HG03520 (cell line): ENCODE measurements at regions not wholly inside any gene's neighbourhood (a gene's known extent, or its start where the extent isn't known, plus 50 kb on each side); places are given as distances from the start of the nearest gene placed in this dataset.
"Not testable (repeated sequence)": the region's sequence is repeated elsewhere in the genome, so short reads cannot be mapped to it uniquely, and the experiment has no call there.

Experiments
- ATAC-seq: cut with Tn5 transposase; IDR thresholded peaks from one replicate; pipeline ENCODE4 v1.9.1; 2021; ENCODE audit warnings: mild to moderate bottlenecking, moderate library complexity; ENCODE audit not compliant: unreplicated experiment

- no peak for ATAC-seq
These were observed 291.4 kb downstream of the C1D start for GRCh38 chr2:67771380-67771779.

DNA sequence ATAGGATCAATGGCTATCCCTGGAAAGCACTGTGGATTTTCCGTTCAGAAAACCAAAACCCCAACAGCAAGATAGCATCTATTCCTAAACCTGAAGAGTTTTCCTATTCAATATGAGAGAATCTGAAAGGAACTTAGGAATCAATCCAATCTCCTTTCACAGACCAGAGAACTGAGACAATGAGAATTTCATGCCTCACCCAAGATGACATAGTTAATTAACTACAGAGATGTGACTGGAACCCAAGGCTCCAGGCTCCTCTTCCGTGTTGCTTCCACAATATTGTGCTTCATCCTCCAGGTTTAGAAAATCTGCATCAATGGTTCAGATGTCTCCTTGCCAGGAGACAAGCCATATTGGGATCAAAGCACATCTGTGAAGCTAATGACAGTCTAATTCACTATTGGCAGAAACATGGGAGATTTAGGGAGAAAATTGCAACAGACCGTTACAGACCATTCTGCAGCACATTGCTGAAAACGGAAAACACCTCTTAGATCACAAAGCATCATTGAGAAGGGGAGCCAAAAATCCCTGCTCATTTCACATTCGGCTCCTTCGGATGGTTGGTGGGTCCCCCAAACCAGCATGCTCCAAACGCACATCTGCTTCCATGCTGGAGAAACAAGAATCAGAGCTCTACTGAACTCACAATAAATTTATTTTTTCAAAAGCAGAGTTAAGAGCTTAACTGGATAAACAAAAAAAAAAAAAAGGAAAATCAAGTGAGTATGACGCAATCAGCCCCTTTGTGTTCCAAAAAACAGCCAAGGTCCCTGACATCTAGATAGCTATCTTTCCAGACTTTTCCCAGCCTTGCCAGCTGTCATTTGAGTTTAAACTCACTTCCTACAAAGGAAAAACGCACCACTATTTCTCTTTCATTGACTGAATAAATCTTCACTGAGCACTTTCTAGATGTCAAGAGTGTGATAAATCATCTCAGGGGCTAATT lies 290.3 kb downstream of the C1D start:
- no peak for ATAC-seq

GRCh38 chr2:67773851-67774250 lies 289.0 kb downstream of the C1D start:
- no peak for ATAC-seq

GRCh38 chr2:67776276-67776675 lies 286.5 kb downstream of the C1D start:
- ATAC-seq: no peak

DNA sequence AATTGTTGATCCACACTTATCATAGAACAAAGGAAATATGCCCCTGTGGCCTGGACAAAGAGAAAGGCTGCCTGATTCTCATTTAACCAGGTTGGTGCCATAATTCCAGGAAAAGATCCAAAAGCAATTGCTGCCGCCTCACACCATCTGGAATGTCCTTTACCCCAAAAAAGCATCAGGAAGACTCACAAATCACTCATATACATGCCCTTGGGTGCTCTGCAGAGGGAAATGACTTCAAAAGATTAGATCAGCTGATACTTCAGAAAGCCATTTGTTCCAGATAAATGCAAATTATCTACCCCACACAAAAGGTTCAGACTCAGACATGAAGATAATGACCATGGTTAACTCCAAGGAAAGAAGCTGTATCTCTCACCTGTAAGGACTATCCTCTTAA lies 285.8 kb downstream of the C1D start:
- no peak for ATAC-seq

DNA sequence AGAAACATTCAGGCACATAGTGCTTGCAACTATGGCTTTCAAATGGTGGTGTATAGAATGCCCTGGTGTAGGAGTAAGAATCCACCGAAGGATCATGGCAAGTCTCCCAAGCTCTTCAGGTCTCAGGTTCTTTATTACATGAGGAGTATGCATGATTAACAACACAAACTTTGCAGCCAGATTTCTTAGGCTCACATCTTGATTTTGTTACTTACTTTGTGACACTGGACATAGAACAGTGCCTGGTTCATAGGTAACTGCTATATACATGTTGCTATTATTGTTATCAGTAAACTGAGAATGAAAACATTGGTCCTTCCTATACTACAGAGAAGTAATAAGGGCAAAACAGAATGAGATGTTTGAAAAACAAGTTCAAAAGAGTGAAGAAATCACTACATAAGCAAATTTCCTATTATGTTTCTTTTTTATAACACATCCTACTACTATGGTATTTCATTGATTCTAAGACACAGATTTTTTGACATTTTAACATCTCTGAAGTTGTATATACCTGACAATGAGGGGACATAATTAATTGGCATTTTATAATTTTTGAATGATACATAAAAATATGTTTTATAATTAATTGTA lies 284.9 kb downstream of the C1D start:
- ATAC-seq: no peak

GRCh38 chr2:67780841-67781240 lies 282.0 kb downstream of the C1D start:
- ATAC-seq: not testable (repeated sequence)

- no peak for ATAC-seq
These were observed 280.4 kb downstream of the C1D start for GRCh38 chr2:67782443-67782842.

DNA sequence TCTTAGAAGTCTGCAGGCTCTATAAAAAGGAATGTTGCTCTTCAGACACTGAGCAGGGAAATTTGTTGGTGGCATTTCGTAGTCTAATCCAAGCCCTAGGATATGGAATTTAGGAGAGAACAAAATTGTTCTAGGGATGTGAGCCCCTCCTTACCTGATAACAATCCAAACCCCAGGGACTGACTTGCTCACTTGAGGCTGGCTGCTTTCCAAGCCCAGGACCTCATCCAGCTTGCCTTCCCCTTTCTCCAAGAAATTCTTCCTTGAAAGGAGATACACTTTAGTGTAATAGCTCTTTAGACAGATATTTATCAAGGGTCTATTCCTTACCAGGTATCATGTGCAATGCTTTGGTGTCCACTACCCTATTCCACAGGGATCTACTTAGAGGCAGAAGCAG lies 279.8 kb downstream of the C1D start:
- no peak for ATAC-seq

DNA sequence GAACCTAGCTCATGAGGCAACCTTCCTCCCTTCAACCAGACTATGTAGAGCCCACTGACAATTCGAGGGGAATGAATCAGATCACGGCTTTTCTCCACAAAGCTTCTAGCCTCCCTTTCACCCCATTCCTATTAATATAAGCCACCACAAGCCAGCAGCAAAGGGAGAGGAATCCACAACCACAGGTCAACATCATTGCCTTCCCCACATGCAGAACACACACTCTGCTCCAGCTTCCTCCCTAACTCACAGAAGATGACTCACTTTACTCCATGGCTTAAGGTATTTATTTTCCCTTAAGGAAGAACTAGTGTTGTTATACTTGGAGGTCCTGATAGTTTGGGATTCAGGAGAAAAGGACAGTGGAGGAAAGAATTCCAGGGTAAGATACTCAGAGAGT lies 272.2 kb downstream of the C1D start:
- ATAC-seq: no peak

DNA sequence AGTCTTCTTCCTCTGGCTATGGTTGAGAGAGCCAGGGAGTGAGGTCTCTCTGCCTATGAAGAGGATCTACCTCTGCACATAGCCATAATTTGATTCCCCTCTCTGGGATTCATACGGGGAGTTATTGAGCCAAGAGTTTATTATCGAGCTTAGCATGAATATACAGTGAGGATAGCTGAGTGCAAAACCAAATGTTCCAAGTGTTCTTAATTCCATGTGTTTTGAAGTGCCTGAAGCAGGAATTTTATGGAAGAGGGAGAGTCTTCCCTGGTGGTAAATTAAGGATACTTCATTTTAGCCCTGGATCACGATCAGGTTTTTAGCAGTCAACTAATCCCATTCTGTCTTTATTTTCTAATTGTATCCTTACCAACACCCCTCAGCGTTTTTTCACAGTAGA lies 270.6 kb downstream of the C1D start:
- ATAC-seq: no peak

DNA sequence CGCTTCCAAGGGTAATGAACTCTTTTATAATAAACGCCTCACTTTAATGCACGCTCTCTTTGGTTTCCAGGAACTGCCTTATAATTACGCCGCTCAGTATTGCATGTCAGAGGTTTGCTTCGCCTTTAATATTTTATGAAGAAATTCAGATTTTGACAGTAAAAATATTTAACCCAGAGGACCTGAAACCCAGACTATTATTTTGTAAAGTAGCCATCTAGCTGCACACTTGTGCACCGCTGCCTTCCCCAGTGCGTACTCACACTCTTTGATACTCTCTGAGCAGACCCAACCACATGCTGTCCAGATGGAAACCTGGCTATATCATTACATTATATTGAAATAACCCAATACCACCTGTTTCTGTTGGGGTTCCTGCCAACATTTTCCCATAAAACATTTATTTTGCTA lies 270.1 kb downstream of the C1D start:
- ATAC-seq: no peak

GRCh38 chr2:67797801-67798540 lies 264.8 kb downstream of the C1D start:
- no peak for ATAC-seq

- no peak for ATAC-seq
These were observed 264.2 kb downstream of the C1D start for GRCh38 chr2:67798541-67799160.

DNA sequence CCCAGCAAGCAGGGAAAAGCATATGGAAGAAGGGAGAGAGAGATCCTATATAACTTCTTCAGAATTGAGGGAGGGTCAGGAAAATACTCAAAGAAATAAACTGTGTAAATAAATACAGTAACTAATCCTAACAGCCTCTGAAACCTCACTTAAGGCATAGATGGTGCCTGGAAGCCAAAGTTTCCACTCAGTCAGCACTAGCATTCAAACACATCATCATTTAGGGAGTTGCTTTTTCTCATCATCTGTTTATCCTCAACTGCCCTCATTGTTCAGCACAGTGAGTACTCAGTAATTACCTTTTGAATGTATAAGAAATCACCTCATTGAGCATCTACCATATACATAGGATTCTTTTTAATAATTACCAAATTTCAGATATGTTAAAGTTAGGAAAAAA lies 262.9 kb downstream of the C1D start:
- ATAC-seq: no peak

DNA sequence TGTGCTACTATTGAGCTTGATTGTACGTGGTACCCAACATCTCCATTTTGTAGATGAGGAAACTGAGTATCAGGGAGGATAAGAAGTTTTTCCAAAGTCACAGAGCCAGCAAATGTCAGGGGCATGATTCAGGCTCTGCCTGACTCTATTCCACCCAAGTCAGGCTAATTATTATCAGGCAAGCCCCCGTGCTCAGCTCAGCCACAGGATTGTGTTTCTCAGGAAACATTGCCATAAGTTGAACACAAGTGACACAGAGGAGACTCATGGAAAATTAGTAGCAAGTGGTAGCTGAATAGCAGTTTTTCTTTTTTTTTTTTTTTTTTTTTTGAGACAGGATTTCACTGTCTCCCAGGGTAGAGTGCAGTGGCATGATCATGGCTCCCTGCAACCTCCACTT lies 260.5 kb downstream of the C1D start:
- no peak for ATAC-seq

DNA sequence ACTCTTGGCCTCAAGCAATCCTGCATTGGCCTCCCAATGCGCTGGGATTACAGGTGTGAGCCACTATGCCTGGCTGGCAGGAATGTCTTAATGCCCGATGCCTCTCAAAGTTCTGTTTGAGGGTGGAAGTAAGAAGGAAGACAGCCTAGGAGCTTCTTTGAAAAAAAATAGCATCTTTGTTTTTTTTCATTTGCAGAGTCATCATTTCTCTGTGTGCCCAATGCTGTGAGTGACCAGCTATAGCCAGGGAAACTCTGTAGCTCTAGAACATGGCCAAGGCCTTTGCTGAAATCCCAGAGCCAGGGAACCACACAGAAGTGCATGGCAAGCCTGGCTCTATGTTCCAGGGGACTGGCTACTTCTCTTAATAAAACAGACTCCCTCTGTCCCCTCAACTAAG lies 260.0 kb downstream of the C1D start:
- ATAC-seq: no peak

DNA sequence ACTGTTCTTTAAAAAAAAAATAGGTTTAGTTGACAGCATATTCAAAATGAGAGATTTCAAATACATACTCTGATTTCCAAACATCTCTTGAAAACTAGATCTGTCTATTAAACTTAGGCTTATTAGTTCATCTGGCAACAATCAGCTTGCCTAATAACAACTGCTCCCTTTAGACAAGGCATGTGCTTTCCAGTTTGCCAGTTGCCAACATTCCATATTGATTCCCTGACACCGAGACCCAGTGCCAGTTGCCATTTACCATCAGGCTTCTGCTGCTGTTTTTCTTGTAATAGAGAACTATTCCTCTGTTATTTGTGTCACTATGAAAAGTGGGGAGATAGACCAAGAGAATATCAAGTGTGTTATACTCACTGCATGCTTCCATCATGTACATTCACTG lies 256.0 kb downstream of the C1D start:
- no peak for ATAC-seq

DNA sequence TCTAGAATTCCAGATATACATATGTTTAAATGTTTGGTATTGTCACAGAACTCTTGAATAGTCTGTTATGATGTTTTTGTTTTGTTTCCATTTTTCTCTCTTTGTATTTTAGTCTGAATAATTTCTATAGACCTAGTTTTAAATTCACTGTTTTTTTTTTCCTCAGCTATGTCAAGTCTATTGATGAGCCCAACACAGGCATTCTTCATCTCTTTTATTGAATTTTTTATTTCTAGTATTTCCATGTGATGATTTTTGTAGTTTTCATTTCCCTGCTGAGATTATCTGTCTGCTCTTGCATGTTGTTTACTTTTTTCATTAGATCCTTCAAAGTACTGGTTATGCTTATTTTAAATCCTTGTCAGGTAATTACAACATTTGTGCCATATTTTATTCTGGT lies 254.7 kb downstream of the C1D start:
- ATAC-seq: no peak

DNA sequence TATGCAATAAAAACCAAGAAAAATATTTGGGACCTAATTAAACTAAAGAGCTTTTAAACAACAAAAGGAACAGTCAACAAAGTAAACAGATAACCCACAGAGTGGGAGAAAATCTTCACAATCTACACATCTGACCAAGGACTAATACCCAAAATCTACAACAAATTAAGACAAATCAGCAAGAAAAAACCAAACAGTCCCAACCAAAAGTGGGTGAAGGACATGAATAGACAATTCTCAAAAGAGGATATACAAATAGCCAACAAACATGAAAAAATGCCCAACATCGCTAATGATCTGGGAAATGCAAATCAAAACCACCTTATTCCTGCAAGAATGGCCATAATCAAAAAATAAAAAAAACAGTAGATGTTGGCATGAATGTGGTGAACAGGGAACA lies 250.1 kb downstream of the C1D start:
- no peak for ATAC-seq

DNA sequence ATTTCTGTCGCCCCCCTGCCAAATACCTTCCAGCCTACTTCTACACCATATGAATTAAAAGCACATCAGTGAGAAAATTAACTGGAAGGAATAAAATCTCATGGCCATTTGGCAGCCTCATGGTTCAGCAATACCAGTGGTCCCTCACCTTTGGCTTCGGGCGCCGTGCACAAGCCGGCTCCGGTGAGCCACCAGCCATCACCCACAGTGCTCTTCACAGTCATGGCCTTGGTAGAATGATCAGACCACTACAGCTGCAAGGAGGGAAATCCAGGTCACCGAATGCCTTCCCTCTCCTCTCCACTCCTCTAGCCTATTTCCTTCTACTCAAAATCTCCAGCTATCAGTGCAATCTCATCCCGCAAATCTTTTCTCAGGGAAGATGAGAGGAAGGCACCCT lies 239.1 kb downstream of the C1D start:
- ATAC-seq: no peak
